Spleen (tissue), 11 donors: ENCODE measurements at regions not wholly inside any gene's neighbourhood (a gene's known extent, or its start where the extent isn't known, plus 50 kb on each side); places are given as distances from the start of the nearest gene placed in this dataset.

ENCODE experiments used
- DNase-seq: peaks from one replicate; pipeline ENCODE4 v3.0.0-alpha.2; 2020
- H3K27ac ChIP-seq, 8 donors: fragments of 200-600 bp; sonication (generic) in 7 of 8; 1 replicate in 4 of 8; 2 replicates in 4 of 8; pipeline versions ENCODE4 v1.5.0 to v1.8.0; 2016 to 2021; ENCODE audit warnings: inconsistent platforms in 4 of 8, mild to moderate bottlenecking in 4 of 8, moderate library complexity in 1 of 8
- H3K27me3 ChIP-seq, 7 donors: fragments of 200-600 bp; sonication (generic) in 6 of 7; replicated peaks in 1 of 7; 1 replicate in 4 of 7; 2 replicates in 3 of 7; pipeline versions ENCODE4 v1.5.0 to v1.8.0; 2016 to 2021; ENCODE audit warnings: inconsistent platforms in 3 of 7, mild to moderate bottlenecking in 1 of 7
- H3K36me3 ChIP-seq, 6 donors: fragments of 200-600 bp; sonication (generic) in 5 of 6; 1 replicate in 4 of 6; 2 replicates in 2 of 6; pipeline versions ENCODE4 v1.5.0 to v1.8.0; 2016 to 2021; ENCODE audit warnings: inconsistent platforms in 2 of 6
- H3K4me1 ChIP-seq, 6 donors: fragments of 200-600 bp; sonication (generic) in 5 of 6; 1 replicate in 3 of 6; 2 replicates in 3 of 6; pipeline versions ENCODE4 v1.5.0 to v1.8.0; 2016 to 2021; ENCODE audit warnings: inconsistent platforms in 3 of 6
- H3K4me3 ChIP-seq, 8 donors: fragments of 200-600 bp; sonication (generic) in 7 of 8; 1 replicate in 4 of 8; 2 replicates in 4 of 8; pipeline versions ENCODE4 v1.5.0 to v1.8.0; 2016 to 2021; ENCODE audit warnings: inconsistent platforms in 4 of 8, mild to moderate bottlenecking in 4 of 8, moderate library complexity in 2 of 8
- H3K9me3 ChIP-seq, 8 donors: fragments of 200-600 bp; sonication (generic) in 7 of 8; 1 replicate in 4 of 8; 2 replicates in 4 of 8; pipeline versions ENCODE4 v1.5.0 to v1.8.0; 2016 to 2021; ENCODE audit warnings: inconsistent platforms in 4 of 8
- POLR2A ChIP-seq, 3 donors: fragments of 450-650 bp; IDR thresholded peaks; one replicate each; pipeline ENCODE4 v1.5.1; 2017; ENCODE audit warnings: antibody characterized with exemption in 3 of 3, mild to moderate bottlenecking in 1 of 3
- POLR2AphosphoS5 ChIP-seq, 3 donors: sonication (generic); formaldehyde crosslinking; IDR thresholded peaks; one replicate each; pipeline ENCODE4 v1.5.1; 2017; ENCODE audit warnings: antibody characterized with exemption in 3 of 3
- WGBS, 5 donors: extraction: QIAGEN DNeasy Blood & Tissue Kit in 3 of 5; methylation state at CpG; one replicate each; pipeline versions ENCODE4 v1.1.5 to v1.1.7; 2013 to 2018; 5-methylcytosine and 5-hydroxymethylcytosine counted together
- intact Hi-C: fragments of 100-400 bp; cut with DNase I; formaldehyde crosslinking; loops from one replicate; pipeline ENCODE4 v1.15.0; 2023; ENCODE audit warnings: low total_unique reads
- TF ChIP-seq, protein P1 (sequence below), 11 experiments: fragments of 200-600 bp in 7 of 11; fragments of 450-650 bp in 4 of 11; sonication (generic) in 4 of 11; IDR thresholded peaks in 8 of 11; conservative IDR thresholded peaks in 3 of 11; 1 replicate in 7 of 11; 2 replicates in 4 of 11; pipeline versions ENCODE4 v1.4.0 to v1.8.0; 2016 to 2021; ENCODE audit warnings: antibody characterized with exemption in 11 of 11, inconsistent platforms in 4 of 11, mild to moderate bottlenecking in 1 of 11
- donor health status: healthy with polysubstance abuse.
- donor health status: DM: no; HTN: no; CAD: no; lungs with moderate emphysema.
- donor health status: DM: no; HTN: no; CAD: no.
- donor health status: Bipolar disorder and iron deficiency.
- donor health status: healthy.
- donor health status: DM: no; HTN: no; CAD: no.
- donor health status: DM: yes; HTN: yes; CAD: no.

DNA sequence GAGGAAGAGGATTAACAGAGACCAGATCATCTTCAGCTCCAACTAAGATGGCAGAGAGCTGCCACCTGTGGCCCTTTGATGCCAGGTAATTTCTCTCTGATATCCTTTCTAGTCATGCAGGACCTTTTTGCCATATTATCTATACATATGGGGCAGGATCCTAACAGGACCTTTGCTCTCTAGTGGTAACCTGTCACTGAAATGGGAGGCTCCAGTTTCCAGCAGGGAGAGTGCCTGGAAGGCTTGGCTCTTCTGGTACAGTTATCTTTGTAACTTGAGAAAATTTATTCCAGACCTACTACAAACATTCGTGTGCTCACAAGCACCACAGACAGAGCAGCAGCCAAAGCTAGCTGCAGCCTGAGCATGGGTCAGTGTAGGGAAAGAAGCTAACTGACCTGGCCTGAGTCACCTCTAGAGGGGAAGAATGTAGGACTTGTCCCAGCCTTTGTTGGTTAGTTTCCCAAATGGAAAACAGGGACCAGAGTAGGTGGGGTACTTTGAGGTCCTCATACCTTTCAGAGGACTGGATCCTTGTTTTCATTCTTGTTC is 86.5 kb upstream of the MACF1 start:
- Histone ChIP-seq H3K4me3 (no peak overlapping the region), H3K27ac (no peak overlapping the region), H3K36me3 (no peaks in the 10 kb centered on the region), H3K9me3 (no peaks in the 10 kb centered on the region), H3K27me3 (no peaks in the 10 kb centered on the region), H3K4me1 (peaks cover 0 to 32% (median 13%) of the 10 kb centered on the region in 6 donors)
- no peak for DNase-seq
- TF ChIP-seq, protein P1, sequence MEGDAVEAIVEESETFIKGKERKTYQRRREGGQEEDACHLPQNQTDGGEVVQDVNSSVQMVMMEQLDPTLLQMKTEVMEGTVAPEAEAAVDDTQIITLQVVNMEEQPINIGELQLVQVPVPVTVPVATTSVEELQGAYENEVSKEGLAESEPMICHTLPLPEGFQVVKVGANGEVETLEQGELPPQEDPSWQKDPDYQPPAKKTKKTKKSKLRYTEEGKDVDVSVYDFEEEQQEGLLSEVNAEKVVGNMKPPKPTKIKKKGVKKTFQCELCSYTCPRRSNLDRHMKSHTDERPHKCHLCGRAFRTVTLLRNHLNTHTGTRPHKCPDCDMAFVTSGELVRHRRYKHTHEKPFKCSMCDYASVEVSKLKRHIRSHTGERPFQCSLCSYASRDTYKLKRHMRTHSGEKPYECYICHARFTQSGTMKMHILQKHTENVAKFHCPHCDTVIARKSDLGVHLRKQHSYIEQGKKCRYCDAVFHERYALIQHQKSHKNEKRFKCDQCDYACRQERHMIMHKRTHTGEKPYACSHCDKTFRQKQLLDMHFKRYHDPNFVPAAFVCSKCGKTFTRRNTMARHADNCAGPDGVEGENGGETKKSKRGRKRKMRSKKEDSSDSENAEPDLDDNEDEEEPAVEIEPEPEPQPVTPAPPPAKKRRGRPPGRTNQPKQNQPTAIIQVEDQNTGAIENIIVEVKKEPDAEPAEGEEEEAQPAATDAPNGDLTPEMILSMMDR (IDR thresholded peaks at IDR 0.05 in 8 of 11, conservative IDR thresholded peaks at IDR 0.05 in 3 of 11): no peak
- TF ChIP-seq POLR2AphosphoS5 (IDR thresholded peaks at IDR 0.05) (no peak), POLR2A (IDR thresholded peaks at IDR 0.05) (no peak)
- intact Hi-C loops: no loop called here
- WGBS, 5 donors: 71 to 100% (median 79%) methylated on average over 1 of the region's 1 CpG

DNA sequence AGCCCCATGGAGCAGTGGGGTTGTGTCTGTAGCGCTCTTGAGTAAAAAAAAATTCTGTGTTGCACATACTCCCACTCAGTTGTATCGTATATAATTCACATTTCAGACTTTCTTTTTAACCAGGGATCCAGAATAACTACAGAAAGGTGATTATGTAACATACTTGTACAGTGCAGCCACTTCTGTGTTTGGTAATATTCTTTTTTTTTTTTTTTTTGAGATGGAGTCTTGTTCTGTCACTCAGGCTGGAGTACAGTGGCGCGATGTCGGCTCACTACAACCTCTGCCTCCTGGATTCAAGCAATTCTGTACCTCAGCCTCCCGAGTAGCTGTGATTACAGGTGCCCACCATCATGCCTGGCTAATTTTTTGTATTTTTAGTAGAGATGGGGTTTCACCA is 82.4 kb upstream of the MACF1 start:
- WGBS, 5 donors: 91 to 95% (median 93%) methylated on average over 6 of the region's 6 CpGs
- DNase-seq: no peak
- Histone ChIP-seq H3K4me1 (peaks cover 0 to 15% (median 5%) of the 10 kb centered on the region in 6 donors), H3K4me3 (no peak overlapping the region), H3K9me3 (no peaks in the 10 kb centered on the region), H3K27ac (no peak overlapping the region), H3K36me3 (peaks cover 0 to 6% (median 0%) of the 10 kb centered on the region in 6 donors), H3K27me3 (no peaks in the 10 kb centered on the region)
- intact Hi-C loops: no loop called here
- no peak for TF ChIP-seq POLR2A (IDR thresholded peaks at IDR 0.05)
- TF ChIP-seq, protein P1 (IDR thresholded peaks at IDR 0.05 in 8 of 11, conservative IDR thresholded peaks at IDR 0.05 in 3 of 11): no peak

DNA sequence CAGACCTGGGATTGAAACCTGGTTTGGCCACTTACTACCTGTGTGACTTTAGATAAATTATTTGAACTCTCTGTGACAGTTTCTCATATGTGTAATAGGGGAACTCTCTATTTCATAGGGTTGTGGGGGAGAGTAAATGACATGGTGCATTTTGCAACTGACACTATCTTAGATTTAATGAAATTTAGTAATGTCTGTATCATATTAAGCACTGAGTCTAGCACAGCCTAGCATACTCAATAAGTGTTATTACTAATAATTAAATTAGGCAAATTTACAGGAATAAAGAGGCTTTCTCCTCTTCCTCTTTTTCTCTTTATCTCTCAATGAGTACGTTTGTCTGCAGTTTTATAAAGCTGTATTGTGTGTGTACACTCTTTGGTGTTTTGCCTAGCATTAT is 80.2 kb upstream of the MACF1 start:
- intact Hi-C loops: no loop called here

DNA sequence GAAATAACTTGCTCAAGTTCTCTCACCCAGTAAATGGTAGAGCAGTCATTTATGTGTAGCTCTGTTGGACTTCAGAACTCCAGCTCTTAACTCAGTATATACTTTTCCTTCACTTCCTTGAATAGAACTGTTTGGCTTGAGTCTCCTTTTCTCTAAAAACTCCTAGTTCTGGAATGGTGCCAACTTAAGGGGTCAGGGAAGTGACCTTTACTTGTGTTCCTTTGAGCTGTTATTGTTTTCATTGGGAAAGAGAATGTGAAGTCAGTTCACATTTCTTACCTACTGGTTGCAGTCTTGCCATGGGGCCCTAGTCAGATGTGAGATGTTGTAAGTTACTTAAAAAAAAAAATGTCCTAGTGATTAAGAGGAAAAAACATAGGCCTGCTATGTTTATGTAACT is 77.0 kb upstream of the MACF1 start:
- H3K4me1 ChIP-seq: peaks cover 7 to 54% (median 31%) of the 10 kb centered on the region in 6 donors
- no peaks in the 10 kb centered on the region for H3K27me3 ChIP-seq
- H3K27ac ChIP-seq: peak overlapping the region in 6 of 8 donors; percentile 3 to 43 (median 14)
- DNase-seq: no peak
- H3K4me3 ChIP-seq: no peak overlapping the region
- TF ChIP-seq POLR2AphosphoS5 (IDR thresholded peaks at IDR 0.05) (no peak), POLR2A (IDR thresholded peaks at IDR 0.05) (no peak)
- TF ChIP-seq, protein P1 (IDR thresholded peaks at IDR 0.05 in 8 of 11, conservative IDR thresholded peaks at IDR 0.05 in 3 of 11): no peak
- intact Hi-C loops: no loop called here
- H3K36me3 ChIP-seq: peaks cover 0 to 6% (median 0%) of the 10 kb centered on the region in 6 donors
- no peaks in the 10 kb centered on the region for H3K9me3 ChIP-seq

More for the DNA sequence above, 80.2 kb upstream of the MACF1 start:
- H3K27ac ChIP-seq: no peak overlapping the region
- no peak overlapping the region for H3K4me3 ChIP-seq
- peaks cover 0 to 22% (median 12%) of the 10 kb centered on the region in 6 donors for H3K4me1 ChIP-seq
- WGBS, 5 donors: 58 to 69% (median 67%) methylated on average over 1 of the region's 1 CpG
- no peak for DNase-seq
- H3K9me3 ChIP-seq: no peaks in the 10 kb centered on the region
- peaks cover 0 to 6% (median 0%) of the 10 kb centered on the region in 6 donors for H3K36me3 ChIP-seq
- no peaks in the 10 kb centered on the region for H3K27me3 ChIP-seq
- TF ChIP-seq POLR2A (IDR thresholded peaks at IDR 0.05) (no peak), POLR2AphosphoS5 (IDR thresholded peaks at IDR 0.05) (no peak)
- TF ChIP-seq, protein P1 (IDR thresholded peaks at IDR 0.05 in 8 of 11, conservative IDR thresholded peaks at IDR 0.05 in 3 of 11): no peak
